Islet precursor cell (in vitro differentiated cells): ENCODE measurements at regions not wholly inside any gene's neighbourhood (a gene's known extent, or its start where the extent isn't known, plus 50 kb on each side); places are given as distances from the start of the nearest gene placed in this dataset.
"Not testable (repeated sequence)": the region's sequence is repeated elsewhere in the genome, so short reads cannot be mapped to it uniquely, and the experiment has no call there.

Experiments used
- DNase-seq: peaks from one replicate; pipeline ENCODE4 v3.0.0-alpha.2; 2018

DNA sequence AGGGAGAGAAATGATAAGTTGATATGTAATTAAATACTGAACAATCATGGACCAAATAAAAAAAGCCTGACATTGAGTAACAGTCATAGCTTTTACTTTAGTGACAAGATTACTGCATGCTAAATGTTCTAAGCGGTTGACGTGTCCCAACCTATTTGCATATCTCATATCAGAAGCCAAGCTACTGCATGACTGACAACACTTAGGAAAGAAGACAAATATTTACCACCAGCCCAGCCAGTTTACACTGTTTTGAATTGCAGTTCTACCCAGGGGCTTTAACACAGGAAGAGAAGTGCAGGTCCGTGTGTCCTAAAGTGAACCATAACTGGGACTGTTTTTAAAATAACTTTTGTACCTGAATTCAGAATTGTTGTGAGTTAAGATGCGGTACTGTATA is 219.9 kb downstream of the PRDM9 start:
- DNase-seq = no peak

DNA sequence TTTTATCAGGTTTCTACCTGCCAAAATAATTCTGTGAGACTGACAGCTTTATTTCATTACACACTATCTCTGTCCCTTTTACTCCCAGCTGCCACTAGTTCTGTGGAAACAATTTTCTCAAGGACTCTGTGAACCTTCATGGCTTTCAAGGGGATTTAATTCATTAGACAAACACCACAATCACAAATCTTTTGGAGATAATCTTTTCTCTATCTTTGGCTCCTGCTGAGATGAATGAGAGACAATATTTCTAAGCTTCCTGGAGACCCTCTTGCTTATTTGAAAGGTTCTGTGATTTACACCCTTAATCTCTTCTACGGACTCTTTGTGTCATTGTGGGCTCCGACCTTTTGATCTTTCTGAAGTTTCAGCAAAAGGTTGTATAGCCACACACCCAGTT is 222.6 kb downstream of the PRDM9 start:
- DNase-seq = no peak

DNA sequence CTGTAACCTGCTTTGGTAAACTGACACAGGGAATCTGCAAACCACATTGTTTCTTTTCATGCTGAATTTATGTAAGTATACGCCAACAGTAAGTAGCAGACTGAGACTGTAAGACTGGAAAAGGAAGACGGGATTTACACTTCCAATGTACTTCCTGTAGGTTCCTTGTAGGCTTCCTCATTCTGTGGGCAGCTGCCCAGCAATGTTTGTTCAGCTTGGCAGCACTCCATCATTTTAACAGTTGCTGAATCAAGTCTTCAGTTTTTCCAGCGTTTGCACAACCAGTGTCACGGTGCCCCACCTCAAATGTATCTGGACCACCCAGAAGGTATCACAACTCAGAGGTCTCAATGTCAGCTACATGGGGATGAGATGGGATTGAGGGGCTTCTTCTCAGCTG is 232.6 kb downstream of the PRDM9 start:
- no peak for DNase-seq

DNA sequence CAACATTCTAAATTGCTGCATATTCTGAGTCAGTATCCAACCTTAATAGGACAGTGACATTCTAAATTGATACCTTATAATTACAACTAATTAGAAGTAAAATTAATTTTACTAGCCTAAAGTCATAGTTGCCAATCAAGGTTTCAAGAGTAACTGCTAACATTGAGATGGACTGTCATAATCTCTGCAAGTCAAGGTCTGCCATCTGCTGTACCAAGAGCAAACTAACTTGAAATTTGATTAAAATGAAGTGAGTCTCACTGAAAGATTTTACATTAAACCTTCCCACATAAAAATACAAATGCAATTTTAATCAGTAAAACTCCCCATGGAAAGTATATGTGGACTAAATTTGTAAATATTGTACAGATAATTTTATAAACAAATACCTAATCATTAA is 235.3 kb downstream of the PRDM9 start:
- no peak for DNase-seq

DNA sequence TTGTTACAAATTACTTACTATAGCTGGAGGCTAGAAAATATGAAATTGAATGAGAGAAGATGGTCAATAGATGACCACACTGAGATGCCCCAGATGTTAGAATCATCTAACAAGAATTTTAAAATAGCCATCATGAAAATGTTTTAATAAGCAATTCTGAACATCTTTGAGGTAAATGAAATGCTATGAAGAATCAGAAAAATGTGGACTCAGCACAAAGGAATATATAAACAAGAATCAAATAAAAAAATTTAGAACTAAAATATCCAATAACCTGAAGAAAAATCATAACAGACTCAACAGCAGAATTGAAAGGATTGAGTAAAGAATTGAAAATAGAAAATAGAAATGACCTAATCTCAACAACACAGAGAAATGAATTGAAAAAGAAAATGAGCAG is 248.5 kb downstream of the PRDM9 start:
- no peak for DNase-seq

DNA sequence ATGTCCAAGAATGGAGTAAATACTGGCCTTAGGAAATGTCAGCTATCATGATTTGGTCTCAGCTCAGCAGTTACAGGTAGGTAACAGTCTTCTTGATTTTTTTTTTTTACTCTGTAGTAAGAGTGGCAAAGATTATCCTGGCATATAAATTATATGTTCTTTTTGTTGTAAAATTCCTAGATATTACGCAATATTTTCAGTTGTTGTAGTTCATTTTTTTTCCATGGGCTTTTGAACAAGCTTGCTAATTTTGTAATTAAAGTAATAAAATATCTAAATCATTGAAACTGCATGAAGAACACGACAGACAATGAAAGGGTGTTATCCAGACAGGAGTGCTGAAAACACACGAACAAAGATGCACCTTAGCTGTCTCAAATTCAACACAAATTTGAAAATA is 249.4 kb downstream of the PRDM9 start:
- no peak for DNase-seq

DNA sequence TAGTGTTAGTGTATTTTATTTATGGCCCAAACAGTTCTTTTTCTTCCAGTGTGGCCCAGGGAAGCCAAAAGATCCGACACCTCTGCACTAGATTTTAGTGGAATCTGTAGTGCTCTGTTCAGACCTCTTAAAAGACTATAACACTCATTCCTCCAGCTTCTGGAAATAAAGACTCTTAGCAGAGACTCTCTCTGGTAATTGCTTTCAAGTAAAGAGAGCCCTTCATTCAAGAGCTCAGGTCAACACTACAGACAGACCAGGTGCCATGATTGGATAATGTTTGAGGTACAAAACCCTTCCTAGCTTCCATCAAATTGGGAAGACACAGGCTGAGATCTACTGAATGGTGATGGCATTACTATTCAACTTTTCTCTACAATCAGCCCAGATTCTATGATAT is 255.8 kb downstream of the PRDM9 start:
- DNase-seq = no peak

DNA sequence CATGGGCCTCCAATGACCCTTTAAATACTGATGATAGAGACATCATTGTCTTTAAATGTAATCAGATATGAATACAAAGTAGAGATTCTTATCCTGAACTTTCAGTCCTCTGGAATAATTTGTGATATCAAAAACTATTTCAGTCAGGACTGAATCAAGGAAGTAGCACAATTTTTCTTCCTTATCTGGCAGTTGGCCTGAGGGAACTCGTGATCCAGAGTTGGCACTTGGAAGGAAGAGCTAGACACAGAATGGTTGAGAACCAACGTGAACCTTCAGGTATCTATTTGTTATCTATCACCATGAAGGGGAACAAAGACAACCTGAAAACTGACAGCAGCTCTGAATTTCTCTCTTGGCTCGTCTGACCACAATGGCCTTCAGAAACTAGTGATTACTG is 269.3 kb downstream of the PRDM9 start:
- no peak for DNase-seq

DNA sequence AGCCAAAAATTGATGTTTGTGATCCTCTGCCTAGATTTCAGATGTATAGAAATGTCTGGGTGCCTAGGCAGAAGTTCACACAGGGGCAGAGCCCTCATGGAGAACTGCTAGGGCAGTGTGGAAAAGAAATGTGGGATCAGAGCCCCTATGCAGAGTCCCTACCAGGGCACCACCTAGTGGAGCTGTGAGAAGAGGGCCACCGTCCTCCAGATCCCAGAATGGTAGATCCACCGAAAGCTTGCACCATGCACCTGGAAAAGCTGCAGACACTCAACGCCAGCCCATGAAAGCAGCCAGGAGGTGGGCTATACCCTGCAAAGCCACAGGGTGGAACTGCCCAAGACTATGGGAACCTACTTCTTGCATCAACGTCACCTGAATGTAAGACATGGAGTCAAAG is 292.9 kb downstream of the PRDM9 start:
- DNase-seq = not testable (repeated sequence)

DNA sequence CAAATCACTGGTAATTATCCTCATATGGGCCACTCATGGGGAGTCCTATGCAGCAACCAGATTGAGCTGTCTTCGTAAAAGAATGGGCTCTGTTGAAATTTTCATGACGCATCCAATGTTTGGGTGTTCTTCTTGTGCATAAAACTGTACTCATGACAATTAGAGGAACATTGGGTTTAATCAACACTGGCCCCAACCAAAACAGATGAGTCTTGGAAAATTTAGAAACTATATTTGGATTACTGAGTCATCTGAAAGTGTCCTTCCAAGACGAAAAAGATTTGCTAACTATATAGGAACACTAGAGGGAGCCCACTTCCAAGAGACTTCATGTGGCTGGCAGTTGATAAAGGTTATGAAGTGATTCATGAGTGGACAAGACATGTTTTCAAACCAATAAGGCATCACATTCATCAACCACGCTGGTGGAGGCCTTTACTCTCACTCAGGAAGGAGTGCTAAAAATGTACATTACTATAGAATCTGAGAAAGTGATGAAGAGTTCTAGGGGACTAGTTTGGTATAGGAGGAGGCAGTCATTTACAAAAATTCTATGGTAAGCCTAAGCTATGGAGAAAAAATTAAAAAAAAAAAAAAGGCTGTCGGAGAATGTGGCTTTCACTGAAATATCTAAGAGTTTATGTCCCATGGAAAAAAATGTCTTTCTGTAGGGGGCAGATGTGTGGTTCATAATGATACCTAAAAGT is 313.5 kb downstream of the PRDM9 start:
- DNase-seq = no peak

DNA sequence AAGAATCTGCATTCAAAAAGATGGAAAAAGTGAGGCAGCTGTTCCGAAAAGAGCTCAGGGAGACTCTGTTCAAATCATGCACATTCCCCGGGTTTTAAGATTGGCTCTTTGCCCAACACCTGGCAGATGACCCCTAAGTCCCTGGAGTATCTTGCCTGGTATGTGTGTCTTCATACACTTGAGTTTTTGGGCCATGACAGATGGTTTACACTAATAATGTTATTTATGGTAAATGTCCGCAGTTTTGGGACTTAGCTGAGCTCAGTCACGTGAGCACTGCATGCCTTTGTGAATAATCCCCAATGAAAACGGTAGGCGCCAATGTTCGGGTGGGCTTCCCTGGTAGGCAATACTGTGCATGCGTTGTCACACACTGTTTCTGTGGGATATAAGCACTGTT is 316.1 kb downstream of the PRDM9 start:
- DNase-seq = no peak

DNA sequence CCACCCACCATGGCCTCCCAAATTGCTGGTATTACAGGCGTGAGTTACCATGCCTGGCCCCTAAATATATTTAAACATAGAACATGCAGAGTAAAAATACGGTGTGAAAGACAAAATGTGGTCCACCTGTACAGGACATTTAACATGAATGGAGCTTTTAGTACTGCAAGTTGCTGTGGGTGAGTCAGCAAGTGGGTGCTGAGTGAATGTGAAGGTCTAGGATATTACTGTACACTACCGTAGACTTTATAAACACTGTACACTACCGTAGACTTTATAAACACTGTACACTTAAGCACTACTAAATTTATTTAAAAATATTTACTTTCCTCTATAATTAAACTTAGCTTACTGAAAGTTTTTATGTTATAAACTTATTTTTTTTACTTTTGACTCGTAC is 317.8 kb downstream of the PRDM9 start:
- DNase-seq = no peak

DNA sequence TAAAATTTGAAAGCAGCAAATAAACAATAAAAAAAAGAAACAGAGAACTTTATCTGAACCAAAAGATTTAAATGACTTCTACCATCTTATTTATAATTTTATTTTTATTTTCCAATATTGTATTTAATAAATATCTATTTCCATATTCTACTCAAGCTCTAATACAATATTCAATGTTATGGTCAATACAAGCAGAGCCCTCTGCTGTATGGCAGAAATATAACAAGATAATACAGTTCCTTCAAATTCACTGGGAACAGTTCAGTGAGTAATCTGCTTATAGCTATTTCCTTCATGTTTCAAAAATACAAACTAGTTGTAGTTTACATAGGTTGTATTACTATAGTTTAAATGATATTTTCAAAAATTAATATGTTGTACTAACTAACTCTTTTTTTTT is 332.7 kb downstream of the PRDM9 start:
- no peak for DNase-seq

DNA sequence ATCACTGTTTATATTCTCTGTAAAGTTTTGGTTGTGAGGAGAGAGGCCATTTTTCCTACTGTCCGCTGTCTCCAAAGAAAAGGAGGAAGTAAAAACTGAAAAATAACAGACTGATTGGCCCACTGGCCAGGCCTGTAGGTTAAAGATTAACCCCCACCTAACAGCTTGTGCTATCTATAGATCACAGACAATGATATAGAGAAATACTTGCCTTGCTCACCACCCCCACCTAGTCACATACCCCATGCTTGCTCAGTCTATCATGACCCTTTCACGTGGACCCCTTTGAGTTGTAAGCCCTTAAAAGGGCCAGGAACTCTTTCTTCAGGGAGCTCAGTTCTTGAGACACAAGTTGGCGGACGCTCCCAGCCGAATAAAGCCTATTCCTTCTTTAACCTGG is 357.4 kb downstream of the PRDM9 start:
- DNase-seq = no peak

DNA sequence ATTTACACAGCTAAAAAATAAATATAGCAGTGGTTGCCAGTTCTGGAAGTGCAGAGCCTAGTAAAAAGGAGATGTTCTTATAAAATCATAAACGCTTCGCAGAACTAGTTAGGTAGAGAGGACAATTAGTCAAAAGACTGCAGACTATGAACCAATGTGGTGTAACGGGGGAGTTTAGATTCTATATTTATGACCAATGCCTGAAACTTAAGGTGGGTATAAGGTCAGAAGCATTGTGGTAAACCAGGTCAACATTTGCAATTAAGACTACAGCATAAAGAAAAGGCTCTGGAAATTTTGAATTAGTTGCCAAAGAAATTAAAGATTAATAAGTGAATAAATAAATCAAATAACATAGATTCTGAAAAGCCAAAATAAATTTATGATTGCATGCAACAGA is 370.4 kb downstream of the PRDM9 start:
- no peak for DNase-seq

DNA sequence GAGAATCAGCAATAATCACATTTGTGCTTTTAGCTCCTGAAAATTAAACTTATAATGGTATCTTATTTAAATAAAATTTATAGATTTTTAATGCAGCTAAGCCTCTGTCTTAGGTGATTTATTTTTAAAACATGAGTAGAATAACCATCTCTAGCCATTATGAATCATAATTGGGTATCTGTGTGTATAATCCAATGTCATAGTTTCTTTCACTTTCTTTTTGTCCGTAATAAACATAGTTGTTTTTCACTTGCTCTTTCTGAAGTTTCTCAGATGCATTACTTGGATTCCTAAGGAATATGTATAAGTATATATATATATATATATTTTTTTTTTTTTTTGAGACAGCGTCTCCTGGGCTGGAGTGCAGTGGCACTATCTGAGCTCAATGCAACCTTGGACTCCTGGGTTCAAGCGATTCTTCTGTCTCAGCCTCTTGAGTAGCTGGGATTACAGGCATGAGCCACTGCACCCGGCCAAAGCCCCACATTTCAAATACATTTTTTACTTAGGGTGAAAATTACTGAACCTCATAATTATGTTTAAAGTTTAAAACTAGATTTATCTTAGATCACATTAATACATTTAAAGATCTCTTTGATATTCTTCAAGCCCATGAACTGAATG is 377.1 kb downstream of the PRDM9 start:
- DNase-seq = no peak

DNA sequence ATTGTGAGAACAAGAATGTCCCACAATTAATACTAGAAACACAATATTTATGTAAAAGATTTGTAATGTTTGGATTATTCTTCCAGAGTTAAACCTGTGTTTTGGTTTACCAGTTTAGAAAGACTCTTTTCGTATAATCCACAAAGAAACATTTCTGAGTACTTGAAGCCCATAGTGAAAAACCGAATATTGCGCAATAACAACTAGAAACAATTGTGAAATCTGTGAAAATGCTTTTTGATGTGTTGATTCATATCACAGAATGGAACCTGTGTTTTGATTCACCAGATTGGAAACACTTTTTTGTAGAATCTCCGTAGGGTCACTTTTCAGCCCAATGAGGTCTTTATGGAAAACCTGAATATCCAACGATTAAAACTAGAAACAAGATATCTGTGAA is 386.2 kb downstream of the PRDM9 start:
- no peak for DNase-seq

DNA sequence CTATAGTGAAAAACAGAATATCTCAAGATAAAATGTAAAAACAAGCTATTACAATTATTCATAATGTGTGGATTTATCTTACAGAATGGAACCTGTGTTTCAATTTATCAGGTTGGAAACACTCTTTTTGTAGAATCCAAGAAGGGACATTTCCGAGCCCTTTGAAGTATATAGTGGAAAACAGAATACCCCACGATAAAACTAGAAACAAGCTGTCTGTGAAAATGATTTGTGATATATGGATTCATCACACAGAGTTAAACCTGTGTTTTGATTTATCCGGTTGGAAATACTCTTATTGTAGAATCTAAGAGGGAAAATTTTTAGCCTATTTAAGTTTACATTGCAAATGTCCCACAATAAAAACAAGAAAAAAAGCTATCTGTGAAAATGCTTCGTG is 388.2 kb downstream of the PRDM9 start:
- no peak for DNase-seq

DNA sequence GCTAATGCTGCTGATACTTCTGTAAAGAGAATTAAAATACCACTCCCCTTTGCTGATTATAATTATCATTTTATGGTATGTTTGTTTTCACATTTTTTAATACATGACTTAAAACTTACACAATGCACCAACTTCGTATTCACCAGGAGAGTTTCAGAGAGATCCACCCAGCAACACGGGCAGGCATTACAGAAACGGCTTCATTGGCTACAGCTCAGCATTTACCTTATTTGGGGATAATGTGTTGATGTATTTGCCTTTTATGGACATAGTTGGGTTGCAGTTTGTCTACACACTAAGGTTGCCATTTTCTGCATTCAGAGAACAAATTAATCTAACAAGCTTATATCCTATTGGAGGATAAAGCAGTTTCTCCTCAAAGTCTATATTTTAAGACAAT is 423.6 kb downstream of the PRDM9 start:
- no peak for DNase-seq

DNA sequence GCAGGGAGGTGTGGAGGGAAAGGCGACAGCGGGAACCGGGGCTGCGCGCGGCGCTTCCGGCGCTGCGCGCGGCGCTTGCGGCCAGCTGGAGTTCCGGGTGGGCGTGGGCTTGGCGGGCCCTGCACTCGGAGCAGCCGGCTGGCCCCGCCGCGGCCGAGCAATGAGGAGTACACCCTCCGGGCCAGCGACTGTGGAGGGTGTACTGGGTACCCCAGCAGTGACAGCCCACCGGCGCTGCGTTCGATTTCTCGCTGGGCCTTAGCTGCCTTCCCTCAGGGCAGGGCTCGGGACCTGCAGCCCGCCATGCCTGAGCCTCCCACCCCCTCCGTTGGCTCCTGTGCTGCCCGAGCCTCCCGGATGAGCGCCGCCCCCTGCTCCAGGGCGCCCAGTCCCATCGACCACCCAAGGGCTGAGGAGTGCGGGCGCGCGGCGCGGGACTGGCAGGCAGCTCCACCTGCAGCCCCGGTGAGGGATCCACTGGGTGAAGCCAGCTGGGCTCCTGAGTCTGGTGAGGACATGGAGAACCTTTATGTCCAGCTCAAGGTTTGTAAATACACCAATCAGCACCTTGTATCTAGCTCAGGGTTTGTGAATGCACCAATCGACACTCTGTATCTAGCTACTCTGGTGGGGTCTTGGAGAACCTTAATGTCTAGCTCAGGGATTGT is 444.0 kb downstream of the PRDM9 start:
- DNase-seq = not testable (repeated sequence)

DNA sequence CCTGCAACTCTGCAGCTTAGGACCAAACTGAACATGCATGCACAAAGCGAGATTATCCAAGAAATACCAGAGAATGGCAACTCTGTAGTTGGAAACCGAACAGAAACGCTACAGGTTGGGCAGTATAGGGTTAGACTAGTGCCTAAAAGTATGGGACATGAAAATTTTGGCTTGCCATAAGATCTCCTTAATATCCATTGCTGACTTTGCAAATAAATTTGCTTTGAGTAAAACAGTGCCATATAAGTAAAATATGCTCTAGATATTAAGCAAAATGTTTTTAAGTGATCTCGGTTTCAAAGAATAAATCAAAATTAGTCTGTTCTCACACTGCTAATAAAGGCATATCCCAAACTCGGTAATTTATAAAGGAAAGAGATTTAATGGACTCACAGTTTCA is 456.0 kb downstream of the PRDM9 start:
- no peak for DNase-seq

DNA sequence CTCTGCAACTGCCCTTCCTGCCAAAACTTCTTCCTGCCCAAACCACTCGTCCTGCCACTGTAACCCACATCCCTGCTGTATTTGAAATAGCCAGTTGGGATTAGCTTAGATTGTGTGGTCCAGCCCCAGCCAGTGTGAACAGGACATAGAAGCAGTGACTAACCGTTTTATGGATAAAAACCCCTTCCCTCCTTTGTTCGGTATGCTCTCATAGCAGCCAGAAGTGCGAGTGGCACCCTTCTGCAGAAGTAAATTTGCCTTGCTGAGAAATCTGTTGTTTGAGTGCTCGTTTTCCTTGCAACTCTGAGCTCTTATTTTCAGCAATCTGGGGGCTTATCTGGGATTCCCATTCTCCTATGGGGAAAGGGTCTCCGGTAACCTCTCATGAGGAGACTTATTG is 470.0 kb downstream of the PRDM9 start:
- no peak for DNase-seq

DNA sequence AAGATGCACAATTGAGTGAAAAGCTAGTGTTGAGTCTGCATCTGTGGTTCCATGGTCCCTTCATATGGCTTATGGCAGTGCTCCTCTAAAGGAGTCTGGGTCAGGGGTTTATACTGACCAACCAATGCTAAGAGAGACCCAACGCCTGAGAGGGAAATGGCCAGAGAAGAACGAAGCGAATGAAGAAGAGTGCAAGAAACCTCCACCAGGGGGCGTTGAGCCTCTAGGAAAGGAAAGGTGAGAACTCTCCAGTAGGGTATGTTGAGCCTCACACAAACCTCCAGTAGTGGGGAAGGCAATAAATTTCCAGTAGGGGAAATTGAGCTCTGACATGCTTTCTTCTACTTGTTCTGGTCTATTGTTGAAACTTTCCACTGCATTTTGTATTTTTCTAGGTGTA is 470.6 kb downstream of the PRDM9 start:
- DNase-seq = peak; percentile 84

DNA sequence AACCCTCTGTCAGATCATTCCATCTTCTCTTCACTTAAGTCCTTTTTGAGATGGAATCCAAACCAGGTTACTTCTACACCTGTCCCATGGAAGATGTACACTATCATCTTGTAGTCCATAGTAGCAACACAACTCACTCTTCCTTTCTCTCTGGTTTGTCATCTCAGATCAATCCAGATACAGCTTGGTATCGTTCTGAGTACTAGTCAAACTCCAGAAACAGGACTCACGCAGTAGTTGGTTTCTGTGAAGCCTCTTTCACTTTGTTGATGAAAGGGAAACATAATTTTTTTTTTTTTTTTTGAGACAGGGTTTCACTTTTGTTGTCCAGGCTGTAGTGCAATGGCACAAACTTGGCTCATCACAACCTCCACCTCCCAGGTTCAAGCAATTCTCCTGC is 484.0 kb downstream of the PRDM9 start:
- DNase-seq = no peak
